ENCODE measurements at regions not wholly inside any gene's neighbourhood (a gene's known extent, or its start where the extent isn't known, plus 50 kb on each side); places are given as distances from the start of the nearest gene placed in this dataset.

DNA sequence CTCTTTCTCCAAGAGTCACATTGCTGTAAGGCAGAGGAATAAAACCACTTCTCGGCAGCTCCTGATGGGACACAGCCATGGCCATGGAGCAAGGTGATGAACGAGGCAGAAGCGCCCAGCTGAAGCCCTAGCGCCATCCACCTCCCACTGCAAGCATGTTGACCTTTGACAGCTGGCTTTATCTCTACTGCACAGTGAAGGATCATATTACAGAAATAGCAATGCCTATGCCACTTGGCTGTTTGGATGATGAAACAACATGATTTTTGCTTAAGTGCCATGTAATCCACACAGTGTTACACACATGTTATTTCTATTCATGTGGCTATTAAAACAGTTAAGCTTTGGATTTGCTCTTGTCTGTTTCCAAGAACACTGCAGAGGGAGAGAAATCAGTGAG lies 167.7 kb downstream of the VAPA start:
- DNase-seq, result no peak
- no peak overlapping the region for H3K27ac ChIP-seq
- 54 to 62% (median 58%) methylated on average over 4 of the region's 4 CpGs for WGBS, 3 donors
- no peaks in the 10 kb centered on the region for H3K36me3 ChIP-seq
- no peaks in the 10 kb centered on the region for H3K9me3 ChIP-seq
- peaks cover 6% of the 10 kb centered on the region for H3K4me1 ChIP-seq (ENCODE audit: insufficient read depth)
- H3K27me3 ChIP-seq, result no peaks in the 10 kb centered on the region
- TF ChIP-seq, protein P1, sequence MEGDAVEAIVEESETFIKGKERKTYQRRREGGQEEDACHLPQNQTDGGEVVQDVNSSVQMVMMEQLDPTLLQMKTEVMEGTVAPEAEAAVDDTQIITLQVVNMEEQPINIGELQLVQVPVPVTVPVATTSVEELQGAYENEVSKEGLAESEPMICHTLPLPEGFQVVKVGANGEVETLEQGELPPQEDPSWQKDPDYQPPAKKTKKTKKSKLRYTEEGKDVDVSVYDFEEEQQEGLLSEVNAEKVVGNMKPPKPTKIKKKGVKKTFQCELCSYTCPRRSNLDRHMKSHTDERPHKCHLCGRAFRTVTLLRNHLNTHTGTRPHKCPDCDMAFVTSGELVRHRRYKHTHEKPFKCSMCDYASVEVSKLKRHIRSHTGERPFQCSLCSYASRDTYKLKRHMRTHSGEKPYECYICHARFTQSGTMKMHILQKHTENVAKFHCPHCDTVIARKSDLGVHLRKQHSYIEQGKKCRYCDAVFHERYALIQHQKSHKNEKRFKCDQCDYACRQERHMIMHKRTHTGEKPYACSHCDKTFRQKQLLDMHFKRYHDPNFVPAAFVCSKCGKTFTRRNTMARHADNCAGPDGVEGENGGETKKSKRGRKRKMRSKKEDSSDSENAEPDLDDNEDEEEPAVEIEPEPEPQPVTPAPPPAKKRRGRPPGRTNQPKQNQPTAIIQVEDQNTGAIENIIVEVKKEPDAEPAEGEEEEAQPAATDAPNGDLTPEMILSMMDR (IDR thresholded peaks at IDR 0.05), result no peak
- TF ChIP-seq EP300 (IDR thresholded peaks at IDR 0.05) (no peak), POLR2A (IDR thresholded peaks at IDR 0.05) (no peak)
- intact Hi-C loops (cut with DNase I), result no loop called here
- no peak overlapping the region for H3K4me3 ChIP-seq

DNA sequence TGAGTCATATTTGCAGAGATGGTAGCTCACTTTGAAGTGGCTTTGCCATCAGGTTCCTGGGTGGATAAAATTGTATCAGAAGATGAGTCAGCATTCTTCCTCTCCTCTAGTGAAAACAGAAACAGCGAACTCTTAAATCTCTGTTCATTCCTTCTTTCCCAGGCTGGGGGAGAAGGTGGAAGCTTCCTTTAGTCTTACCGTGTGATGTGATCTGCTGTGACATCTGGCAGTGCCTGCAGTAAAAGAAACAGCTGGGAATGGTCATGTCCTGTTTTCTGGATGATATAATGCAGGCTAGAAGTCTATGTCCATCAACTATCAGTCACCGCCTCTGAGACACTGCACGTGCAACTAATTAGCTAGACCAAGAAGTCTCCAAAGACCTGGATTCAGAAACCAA lies 171.6 kb downstream of the VAPA start:
- Histone ChIP-seq H3K4me3 (no peak overlapping the region), H3K4me1 (ENCODE audit: insufficient read depth) (peaks cover 6% of the 10 kb centered on the region), H3K9me3 (no peaks in the 10 kb centered on the region), H3K36me3 (no peaks in the 10 kb centered on the region), H3K27ac (no peak overlapping the region), H3K27me3 (no peaks in the 10 kb centered on the region)
- intact Hi-C loops (cut with DNase I), result no loop called here
- 69 to 73% (median 72%) methylated on average over 4 of the region's 4 CpGs for WGBS, 3 donors
- no peak for TF ChIP-seq EP300 (IDR thresholded peaks at IDR 0.05)
- TF ChIP-seq POLR2A (IDR thresholded peaks at IDR 0.05), result no peak
- TF ChIP-seq, protein P1 (IDR thresholded peaks at IDR 0.05), result no peak
- DNase-seq, result no peak

DNA sequence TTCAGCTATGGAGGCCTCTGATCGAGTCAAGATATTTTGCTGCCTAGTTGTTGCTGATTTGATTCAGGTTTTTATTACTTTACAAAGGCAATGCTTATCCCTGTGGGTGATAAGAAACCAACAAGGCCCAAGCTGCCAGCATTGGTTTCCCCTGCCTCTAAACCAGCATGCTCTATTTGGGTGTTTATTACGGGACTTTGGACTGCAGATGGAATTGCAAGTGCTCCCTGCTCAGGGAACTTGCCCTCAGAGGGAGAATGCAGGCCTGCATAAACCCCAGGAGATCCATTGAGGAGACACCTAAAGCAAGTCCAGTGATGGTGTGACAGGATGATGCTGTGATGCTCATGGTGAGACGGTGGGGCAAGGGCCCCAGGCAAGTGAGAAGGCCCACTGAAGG lies 172.1 kb downstream of the VAPA start:
- Histone ChIP-seq H3K36me3 (no peaks in the 10 kb centered on the region), H3K9me3 (no peaks in the 10 kb centered on the region), H3K4me3 (no peak overlapping the region), H3K4me1 (ENCODE audit: insufficient read depth) (peaks cover 6% of the 10 kb centered on the region), H3K27ac (no peak overlapping the region), H3K27me3 (no peaks in the 10 kb centered on the region)
- 89 to 91% (median 90%) methylated on average over 3 of the region's 3 CpGs for WGBS, 3 donors
- intact Hi-C loops (cut with DNase I), result no loop called here
- no peak for DNase-seq
- no peak for TF ChIP-seq EP300 (IDR thresholded peaks at IDR 0.05)
- TF ChIP-seq, protein P1 (IDR thresholded peaks at IDR 0.05), result no peak
- TF ChIP-seq POLR2A (IDR thresholded peaks at IDR 0.05), result no peak

DNA sequence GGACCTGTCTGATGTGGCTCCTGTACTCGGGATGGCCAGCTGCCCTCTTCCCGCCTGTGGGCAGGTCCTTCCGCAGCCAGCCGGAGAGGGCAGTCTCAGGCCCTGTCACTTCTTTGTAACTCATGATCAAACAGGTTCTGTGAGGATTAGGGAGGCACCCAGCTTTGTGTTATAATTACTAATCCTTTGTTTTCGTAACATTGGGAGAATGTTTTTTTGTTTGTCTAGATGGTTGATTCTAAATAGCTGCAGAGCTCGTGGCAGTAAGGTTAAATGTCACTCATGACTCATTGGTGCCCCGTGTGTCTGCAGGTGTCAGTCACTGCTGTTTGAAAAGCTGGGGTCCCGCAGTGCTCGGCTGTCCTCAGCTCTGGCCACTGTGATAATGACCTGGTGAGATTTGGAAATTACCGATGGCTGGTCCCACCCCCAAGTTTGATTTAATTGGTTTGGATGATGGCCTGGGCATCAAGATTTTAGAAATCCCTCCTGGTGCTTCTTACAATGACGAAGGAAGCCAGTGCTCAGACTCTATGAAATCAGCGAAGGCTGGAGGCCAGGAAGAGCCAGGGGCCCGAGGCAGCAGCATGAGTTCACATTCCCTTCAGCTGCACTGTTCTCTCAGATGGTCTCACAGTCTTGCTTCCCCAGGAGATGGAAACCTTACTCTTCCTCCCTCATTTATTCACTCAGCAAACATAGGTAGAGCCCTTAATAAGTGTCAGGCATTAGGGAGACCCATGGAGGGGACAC lies 172.8 kb downstream of the VAPA start:
- Histone ChIP-seq H3K36me3 (no peaks in the 10 kb centered on the region), H3K27me3 (no peaks in the 10 kb centered on the region), H3K4me1 (ENCODE audit: insufficient read depth) (no peaks in the 10 kb centered on the region), H3K4me3 (no peak overlapping the region), H3K9me3 (no peaks in the 10 kb centered on the region), H3K27ac (no peak overlapping the region)
- DNase-seq, result no peak
- TF ChIP-seq EP300 (IDR thresholded peaks at IDR 0.05) (no peak), POLR2A (IDR thresholded peaks at IDR 0.05) (no peak)
- TF ChIP-seq, protein P1 (IDR thresholded peaks at IDR 0.05), result no peak
- 76 to 87% (median 83%) methylated on average over 13 of the region's 13 CpGs for WGBS, 3 donors
- intact Hi-C loops (cut with DNase I), result no loop called here

Measured in ovary (tissue), 7 donors.